ENCODE measurements at regions not wholly inside any gene's neighbourhood (a gene's known extent, or its start where the extent isn't known, plus 50 kb on each side); places are given as distances from the start of the nearest gene placed in this dataset.
"Not testable (repeated sequence)": the region's sequence is repeated elsewhere in the genome, so short reads cannot be mapped to it uniquely, and the experiment has no call there.

GRCh38 chr1:70827030-70827429 lies 220.6 kb downstream of the PTGER3 start:
- DNase-seq, result no peak

- no peak for DNase-seq
Measured at GRCh38 chr1:70828177-70828576, 219.4 kb downstream of the PTGER3 start.

GRCh38 chr1:70834365-70834764 lies 213.3 kb downstream of the PTGER3 start:
- not testable (repeated sequence) for DNase-seq

- DNase-seq, result no peak
Measured at GRCh38 chr1:70836456-70836855, 211.2 kb downstream of the PTGER3 start.

GRCh38 chr1:70840260-70840953 lies 207.2 kb downstream of the PTGER3 start:
- DNase-seq, result no peak

- no peak for DNase-seq
Measured at GRCh38 chr1:70842562-70842961, 205.1 kb downstream of the PTGER3 start.

- DNase-seq, result no peak
Measured at GRCh38 chr1:70843452-70843851, 204.2 kb downstream of the PTGER3 start.

GRCh38 chr1:70847013-70847412 lies 200.6 kb downstream of the PTGER3 start:
- no peak for DNase-seq

GRCh38 chr1:70855203-70855602 lies 192.4 kb downstream of the PTGER3 start:
- no peak for DNase-seq

GRCh38 chr1:70856201-70856600 lies 191.4 kb downstream of the PTGER3 start:
- DNase-seq, result no peak

GRCh38 chr1:70863239-70863638 lies 184.4 kb downstream of the PTGER3 start:
- DNase-seq, result no peak

GRCh38 chr1:70864302-70864701 lies 183.3 kb downstream of the PTGER3 start:
- no peak for DNase-seq

GRCh38 chr1:70866542-70867264 lies 180.9 kb downstream of the PTGER3 start:
- no peak for DNase-seq

GRCh38 chr1:70871790-70872189 lies 175.8 kb downstream of the PTGER3 start:
- no peak for DNase-seq

- no peak for DNase-seq
Measured at GRCh38 chr1:70874063-70874462, 173.6 kb downstream of the PTGER3 start.

GRCh38 chr1:70874818-70875217 lies 172.8 kb downstream of the PTGER3 start:
- no peak for DNase-seq

- DNase-seq, result no peak
Measured at GRCh38 chr1:70877343-70877742, 170.3 kb downstream of the PTGER3 start.

- DNase-seq, result no peak
Measured at GRCh38 chr1:70887936-70888335, 159.7 kb downstream of the PTGER3 start.

GRCh38 chr1:70888722-70889121 lies 158.9 kb downstream of the PTGER3 start:
- DNase-seq, result no peak

GRCh38 chr1:70890408-70890807 lies 157.2 kb downstream of the PTGER3 start:
- no peak for DNase-seq

GRCh38 chr1:70891051-70891843 lies 156.4 kb downstream of the PTGER3 start:
- DNase-seq, result no peak

GRCh38 chr1:70892140-70892539 lies 155.5 kb downstream of the PTGER3 start:
- DNase-seq, result no peak

GRCh38 chr1:70892930-70893329 lies 154.7 kb downstream of the PTGER3 start:
- DNase-seq, result no peak

- DNase-seq, result no peak
Measured at GRCh38 chr1:70893381-70893780, 154.2 kb downstream of the PTGER3 start.

All from NCI-H187 (cell line).